Psoas muscle (tissue), 7 donors: ENCODE measurements at regions not wholly inside any gene's neighbourhood (a gene's known extent, or its start where the extent isn't known, plus 50 kb on each side); places are given as distances from the start of the nearest gene placed in this dataset.

Experiments
- ATAC-seq, 4 donors: fragments of 200-7000 bp; cut with Tn5 transposase; one replicate each; pipeline ENCODE4 v1.9.1; 2020; ENCODE audit warnings: moderate library complexity in 3 of 4, mild to moderate bottlenecking in 2 of 4
- DNase-seq, 2 donors: peaks; one replicate each; pipeline ENCODE4 v3.0.0-alpha.2; 2020
- H3K27ac ChIP-seq: fragments of 200-600 bp; one replicate; pipeline ENCODE4 v1.8.0; 2022
- H3K27me3 ChIP-seq, 3 donors: fragments of 200-600 bp in 1 of 3; one replicate each; pipeline versions ENCODE4 v1.6.1 to v1.8.0; 2013 to 2022; ENCODE audit warnings: low read length in 2 of 3, mild to moderate bottlenecking in 2 of 3, moderate library complexity in 1 of 3; ENCODE audit not compliant: insufficient read depth in 3 of 3
- H3K36me3 ChIP-seq, 2 donors: fragments of 200-600 bp in 1 of 2; one replicate each; pipeline versions ENCODE4 v1.6.1 to v1.8.0; 2013 to 2022; ENCODE audit warnings: low read depth in 1 of 2, mild to moderate bottlenecking in 1 of 2, moderate library complexity in 1 of 2; ENCODE audit not compliant: insufficient read depth in 1 of 2
- H3K4me1 ChIP-seq: fragments of 200-600 bp; one replicate; pipeline ENCODE4 v1.8.0; 2022
- H3K4me3 ChIP-seq: fragments of 200-600 bp; one replicate; pipeline ENCODE4 v1.8.0; 2022; ENCODE audit warnings: mild to moderate bottlenecking
- H3K9me3 ChIP-seq: fragments of 200-600 bp; one replicate; pipeline ENCODE4 v1.8.0; 2022
- WGBS, 3 donors: extraction: QIAGEN DNeasy Blood & Tissue Kit; methylation state at CpG; one replicate each; pipeline versions ENCODE4 v1.1.6 to v1.1.7; 2013; 5-methylcytosine and 5-hydroxymethylcytosine counted together
- intact Hi-C, 2 donors: fragments of 100-400 bp; cut with DNase I; formaldehyde crosslinking; loops; one replicate each; pipeline versions ENCODE4 v1.11.0 to v1.14.2; 2022
- TF ChIP-seq, protein P1 (sequence below): fragments of 200-600 bp; IDR thresholded peaks from one replicate; pipeline ENCODE4 v1.8.0; 2022; ENCODE audit warnings: antibody characterized with exemption
- donor health status: healthy with polysubstance abuse.
- donor health status: DM: no; HTN: no; CAD: no; lungs with moderate emphysema.
- donor health status: Bipolar disorder and iron deficiency.
- donor health status: healthy.
- donor health status: DM: yes; HTN: yes; CAD: no.
- donor health status: DM: no; HTN: no; CAD: no.
- donor health status: DM: yes; HTN: yes; CAD: no.

GRCh38 chr18:46313521-46313920 is 209.3 kb downstream of the HAUS1 start:
- 79 to 83% (median 79%) methylated on average over 6 of the region's 6 CpGs for WGBS, 3 donors
- Histone ChIP-seq H3K4me1 (no peaks in the 10 kb centered on the region), H3K27ac (no peak overlapping the region), H3K9me3 (no peaks in the 10 kb centered on the region), H3K27me3 (no peaks in the 10 kb centered on the region), H3K4me3 (no peak overlapping the region), H3K36me3 (no peaks in the 10 kb centered on the region)
- ATAC-seq (no peak), DNase-seq (no peak)
- intact Hi-C loops: no loop called here
- TF ChIP-seq, protein P1, sequence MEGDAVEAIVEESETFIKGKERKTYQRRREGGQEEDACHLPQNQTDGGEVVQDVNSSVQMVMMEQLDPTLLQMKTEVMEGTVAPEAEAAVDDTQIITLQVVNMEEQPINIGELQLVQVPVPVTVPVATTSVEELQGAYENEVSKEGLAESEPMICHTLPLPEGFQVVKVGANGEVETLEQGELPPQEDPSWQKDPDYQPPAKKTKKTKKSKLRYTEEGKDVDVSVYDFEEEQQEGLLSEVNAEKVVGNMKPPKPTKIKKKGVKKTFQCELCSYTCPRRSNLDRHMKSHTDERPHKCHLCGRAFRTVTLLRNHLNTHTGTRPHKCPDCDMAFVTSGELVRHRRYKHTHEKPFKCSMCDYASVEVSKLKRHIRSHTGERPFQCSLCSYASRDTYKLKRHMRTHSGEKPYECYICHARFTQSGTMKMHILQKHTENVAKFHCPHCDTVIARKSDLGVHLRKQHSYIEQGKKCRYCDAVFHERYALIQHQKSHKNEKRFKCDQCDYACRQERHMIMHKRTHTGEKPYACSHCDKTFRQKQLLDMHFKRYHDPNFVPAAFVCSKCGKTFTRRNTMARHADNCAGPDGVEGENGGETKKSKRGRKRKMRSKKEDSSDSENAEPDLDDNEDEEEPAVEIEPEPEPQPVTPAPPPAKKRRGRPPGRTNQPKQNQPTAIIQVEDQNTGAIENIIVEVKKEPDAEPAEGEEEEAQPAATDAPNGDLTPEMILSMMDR: no peak

DNA sequence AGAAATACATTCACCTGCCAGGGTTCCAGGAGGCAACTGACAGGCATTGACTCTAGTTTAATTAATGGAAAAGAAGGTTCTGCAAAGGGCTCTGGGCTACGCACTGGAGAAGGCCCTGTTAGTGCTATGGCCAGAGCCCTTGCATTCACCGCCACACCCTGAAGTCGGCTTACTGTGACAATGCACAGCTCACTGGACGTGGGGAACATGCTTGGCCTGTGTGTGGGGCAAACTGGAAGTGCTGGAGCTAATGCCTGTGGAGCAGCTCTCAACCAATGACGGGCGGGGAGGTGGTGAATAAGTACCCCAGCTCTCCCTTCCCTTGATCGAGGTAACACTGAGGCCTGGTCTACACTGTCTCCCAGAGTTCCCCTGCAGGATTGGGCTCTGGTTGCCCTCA is 209.8 kb downstream of the HAUS1 start:
- Histone ChIP-seq H3K27ac (no peak overlapping the region), H3K27me3 (no peaks in the 10 kb centered on the region), H3K4me1 (no peaks in the 10 kb centered on the region), H3K9me3 (no peaks in the 10 kb centered on the region), H3K4me3 (no peak overlapping the region), H3K36me3 (no peaks in the 10 kb centered on the region)
- TF ChIP-seq, protein P1: no peak
- intact Hi-C loops: no loop called here
- no peak for ATAC-seq
- WGBS, 3 donors: 94 to 96% (median 94%) methylated on average over 7 of the region's 7 CpGs
- no peak for DNase-seq

- Histone ChIP-seq H3K9me3 (no peaks in the 10 kb centered on the region), H3K4me3 (no peak overlapping the region), H3K4me1 (no peaks in the 10 kb centered on the region), H3K36me3 (no peaks in the 10 kb centered on the region), H3K27ac (no peak overlapping the region), H3K27me3 (no peaks in the 10 kb centered on the region)
- TF ChIP-seq, protein P1: no peak
- DNase-seq (no peak), ATAC-seq (no peak)
- WGBS, 3 donors: 76 to 86% (median 80%) methylated on average over 2 of the region's 2 CpGs
- intact Hi-C loops: no loop called here
These were observed 211.0 kb downstream of the HAUS1 start for GRCh38 chr18:46315161-46315560.

GRCh38 chr18:46318356-46318755 is 214.2 kb downstream of the HAUS1 start:
- DNase-seq: no peak
- Histone ChIP-seq H3K4me1 (peaks cover 17% of the 10 kb centered on the region), H3K9me3 (no peaks in the 10 kb centered on the region), H3K27me3 (no peaks in the 10 kb centered on the region), H3K4me3 (no peak overlapping the region), H3K27ac (no peak overlapping the region), H3K36me3 (no peaks in the 10 kb centered on the region)
- WGBS, 3 donors: 87 to 90% (median 89%) methylated on average over 5 of the region's 5 CpGs
- intact Hi-C loops: no loop called here
- ATAC-seq: no peak
- TF ChIP-seq, protein P1: no peak

DNA sequence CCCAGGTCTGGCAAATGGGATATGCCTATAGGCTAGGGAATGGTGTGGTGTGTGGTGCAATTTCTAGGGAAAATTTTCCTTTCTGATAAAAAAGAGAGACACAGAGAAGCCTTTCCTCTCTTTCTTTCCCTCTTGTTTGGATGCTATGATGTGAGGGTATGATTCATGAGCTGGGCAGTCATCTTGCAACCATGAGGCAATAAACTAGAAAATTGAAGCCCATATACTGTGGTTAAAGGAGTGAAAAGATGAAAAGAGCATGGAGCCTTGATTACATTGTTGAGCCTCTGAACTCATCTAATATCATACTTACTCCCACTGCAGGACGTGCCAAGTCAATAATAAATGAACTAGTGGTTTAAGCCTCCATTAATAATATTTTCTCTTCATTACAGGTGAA is 215.6 kb downstream of the HAUS1 start:
- intact Hi-C loops: no loop called here
- WGBS, 3 donors: 80 to 89% (median 89%) methylated on average over 1 of the region's 1 CpG
- no peak overlapping the region for H3K27ac ChIP-seq
- TF ChIP-seq, protein P1: no peak
- DNase-seq (no peak), ATAC-seq (no peak)
- H3K27me3 ChIP-seq: no peaks in the 10 kb centered on the region
- H3K9me3 ChIP-seq: no peaks in the 10 kb centered on the region
- H3K4me1 ChIP-seq: peaks cover 17% of the 10 kb centered on the region
- H3K4me3 ChIP-seq: no peak overlapping the region
- no peaks in the 10 kb centered on the region for H3K36me3 ChIP-seq
